NT2/D1 (cell line): ENCODE measurements at regions not wholly inside any gene's neighbourhood (a gene's known extent, or its start where the extent isn't known, plus 50 kb on each side); places are given as distances from the start of the nearest gene placed in this dataset.

Source experiments
- SUZ12 ChIP-seq: IDR thresholded peaks from 2 replicates; pipeline ENCODE4 v1.6.1; 2011; ENCODE audit not compliant: insufficient read length, insufficient read depth; ENCODE audit errors: extremely low read depth
- YY1 ChIP-seq: IDR thresholded peaks from 2 replicates; pipeline ENCODE4 v1.6.1; 2011; ENCODE audit not compliant: insufficient read length, insufficient read depth
- ZNF274 ChIP-seq: IDR thresholded peaks from 2 replicates; pipeline ENCODE4 v1.6.1; 2011; ENCODE audit warnings: mild to moderate bottlenecking, low read depth, low read length

GRCh38 chr3:177620073-177620472 is 422.8 kb upstream of the TBL1XR1 start:
- TF ChIP-seq ZNF274 (no peak), YY1 (no peak), SUZ12 (no peak)
